BLaER1 treated with 17β-estradiol and CSF1 and Interleukin-3, amounts not matched to agents 10 nM and 100 nM (cell line): ENCODE measurements at regions not wholly inside any gene's neighbourhood (a gene's known extent, or its start where the extent isn't known, plus 50 kb on each side); places are given as distances from the start of the nearest gene placed in this dataset.

Experiments
- H3K27ac ChIP-seq, 11 experiments: shearing (Covaris generic); formaldehyde crosslinking; 2 replicates each; pipeline ENCODE4 v1.8.1; 2022
- H3K27me3 ChIP-seq, 11 experiments: shearing (Covaris generic); formaldehyde crosslinking; 2 replicates each; pipeline ENCODE4 v1.8.1; 2022
- H3K36me3 ChIP-seq, 11 experiments: shearing (Covaris generic); formaldehyde crosslinking; 2 replicates each; pipeline ENCODE4 v1.8.1; 2022
- H3K4me1 ChIP-seq, 10 experiments: shearing (Covaris generic); formaldehyde crosslinking; 2 replicates each; pipeline ENCODE4 v1.8.1; 2022
- H3K4me2 ChIP-seq, 11 experiments: shearing (Covaris generic); formaldehyde crosslinking; 2 replicates each; pipeline ENCODE4 v1.8.1; 2022
- H3K4me3 ChIP-seq, 10 experiments: shearing (Covaris generic); formaldehyde crosslinking; 2 replicates each; pipeline ENCODE4 v1.8.1; 2022
- H3K9ac ChIP-seq, 11 experiments: shearing (Covaris generic); formaldehyde crosslinking; 2 replicates each; pipeline ENCODE4 v1.8.1; 2022
- H3K9me3 ChIP-seq, 11 experiments: shearing (Covaris generic); formaldehyde crosslinking; replicated peaks in 1 of 11; 2 replicates each; pipeline ENCODE4 v1.8.1; 2022
- H4K20me1 ChIP-seq, 11 experiments: shearing (Covaris generic); formaldehyde crosslinking; 2 replicates each; pipeline ENCODE4 v1.8.1; 2022
- Cebpa-rat ChIP-seq, 11 experiments: shearing (Covaris generic); IDR thresholded peaks; 2 replicates each; pipeline ENCODE4 v1.8.1; 2022

GRCh38 chr5:89435347-89435746, 552.4 kb upstream of the MEF2C start:
- H3K4me2 ChIP-seq = no peak overlapping the region
- peaks cover 0 to 11% (median 0%) of the 10 kb centered on the region in 10 experiments; a peak in 4 of 20 replicates for H3K4me1 ChIP-seq
- no peak overlapping the region for H3K9ac ChIP-seq
- H3K27me3 ChIP-seq = no peaks in the 10 kb centered on the region
- H3K36me3 ChIP-seq = no peaks in the 10 kb centered on the region
- no peaks in the 10 kb centered on the region for H4K20me1 ChIP-seq
- no peak overlapping the region for H3K27ac ChIP-seq
- TF ChIP-seq Cebpa-rat (IDR thresholded peaks at IDR 0.05) = no peak
- no peak overlapping the region for H3K4me3 ChIP-seq
- H3K9me3 ChIP-seq = no peaks in the 10 kb centered on the region

GRCh38 chr5:89428624-89429023, 545.6 kb upstream of the MEF2C start:
- no peak for TF ChIP-seq Cebpa-rat (IDR thresholded peaks at IDR 0.05)
- no peak overlapping the region for H3K4me2 ChIP-seq
- peaks cover 0 to 11% (median 0%) of the 10 kb centered on the region in 11 experiments; a peak in 8 of 22 replicates for H3K9me3 ChIP-seq
- H3K36me3 ChIP-seq = no peaks in the 10 kb centered on the region; a peak in 1 of 22 replicates
- H3K27me3 ChIP-seq = no peaks in the 10 kb centered on the region
- H3K9ac ChIP-seq = no peak overlapping the region
- no peak overlapping the region for H3K27ac ChIP-seq
- no peaks in the 10 kb centered on the region for H4K20me1 ChIP-seq
- H3K4me1 ChIP-seq = peaks cover 0 to 5% (median 0%) of the 10 kb centered on the region in 10 experiments; a peak in 2 of 20 replicates
- H3K4me3 ChIP-seq = no peak overlapping the region

GRCh38 chr5:89425062-89425461, 542.1 kb upstream of the MEF2C start:
- Histone ChIP-seq H3K27ac (no peak overlapping the region), H3K4me3 (no peak overlapping the region), H3K4me1 (peaks cover 0 to 19% (median 2%) of the 10 kb centered on the region in 10 experiments; a peak in 10 of 20 replicates), H3K36me3 (peaks cover 0 to 12% (median 0%) of the 10 kb centered on the region in 11 experiments; a peak in 3 of 22 replicates), H3K4me2 (no peak overlapping the region), H4K20me1 (no peaks in the 10 kb centered on the region), H3K9ac (no peak overlapping the region), H3K9me3 (peaks cover 0 to 24% (median 0%) of the 10 kb centered on the region in 11 experiments; a peak in 10 of 22 replicates), H3K27me3 (no peaks in the 10 kb centered on the region)
- TF ChIP-seq Cebpa-rat (IDR thresholded peaks at IDR 0.05) = no peak

- Histone ChIP-seq H3K9ac (peak overlapping the region in 1 of 11 experiments; percentile 28; a peak in 1 of 22 replicates), H3K27ac (peak overlapping the region in 4 of 11 experiments; percentile 32 to 78 (median 60); a peak in 7 of 22 replicates), H3K27me3 (no peaks in the 10 kb centered on the region), H3K4me1 (peaks cover 0 to 54% (median 12%) of the 10 kb centered on the region in 10 experiments; a peak in 11 of 20 replicates), H3K36me3 (peaks cover 0 to 12% (median 0%) of the 10 kb centered on the region in 11 experiments; a peak in 3 of 22 replicates), H4K20me1 (no peaks in the 10 kb centered on the region), H3K9me3 (peaks cover 0 to 65% (median 0%) of the 10 kb centered on the region in 11 experiments; a peak in 11 of 22 replicates), H3K4me3 (no peak overlapping the region), H3K4me2 (peak overlapping the region in 5 of 11 experiments; percentile 29 to 75 (median 56); a peak in 10 of 22 replicates)
- TF ChIP-seq Cebpa-rat (IDR thresholded peaks at IDR 0.05) = no peak
These were observed 538.1 kb upstream of the MEF2C start for GRCh38 chr5:89421035-89421434.

- no peak for TF ChIP-seq Cebpa-rat (IDR thresholded peaks at IDR 0.05)
- Histone ChIP-seq H3K9ac (peak overlapping the region in 1 of 11 experiments; percentile 51; a peak in 2 of 22 replicates), H3K4me3 (no peak overlapping the region; a peak in 1 of 20 replicates), H4K20me1 (no peaks in the 10 kb centered on the region), H3K27ac (peak overlapping the region in 9 of 11 experiments; percentile 17 to 78 (median 56); a peak in 15 of 22 replicates), H3K4me2 (peak overlapping the region in 6 of 11 experiments; percentile 29 to 75 (median 47); a peak in 9 of 22 replicates), H3K4me1 (peaks cover 0 to 54% (median 12%) of the 10 kb centered on the region in 10 experiments; a peak in 11 of 20 replicates), H3K36me3 (peaks cover 0 to 12% (median 0%) of the 10 kb centered on the region in 11 experiments; a peak in 3 of 22 replicates), H3K27me3 (no peaks in the 10 kb centered on the region), H3K9me3 (peaks cover 0 to 63% (median 0%) of the 10 kb centered on the region in 11 experiments; a peak in 11 of 22 replicates)
These were observed 535.6 kb upstream of the MEF2C start for GRCh38 chr5:89418407-89419085.

- peaks cover 0 to 57% (median 0%) of the 10 kb centered on the region in 11 experiments; a peak in 10 of 22 replicates for H3K9me3 ChIP-seq
- TF ChIP-seq Cebpa-rat (IDR thresholded peaks at IDR 0.05) = no peak
These were observed 535.0 kb upstream of the MEF2C start for GRCh38 chr5:89417990-89418389.

GRCh38 chr5:89417515-89417914, 534.5 kb upstream of the MEF2C start:
- no peak for TF ChIP-seq Cebpa-rat (IDR thresholded peaks at IDR 0.05)
- H4K20me1 ChIP-seq = no peaks in the 10 kb centered on the region
- H3K27me3 ChIP-seq = no peaks in the 10 kb centered on the region
- no peak overlapping the region for H3K9ac ChIP-seq
- H3K36me3 ChIP-seq = peaks cover 0 to 3% (median 0%) of the 10 kb centered on the region in 11 experiments; a peak in 1 of 22 replicates
- H3K4me3 ChIP-seq = peak overlapping the region in 1 of 10 experiments; percentile 17; a peak in 1 of 20 replicates
- peaks cover 0 to 52% (median 0%) of the 10 kb centered on the region in 11 experiments; a peak in 10 of 22 replicates for H3K9me3 ChIP-seq
- H3K27ac ChIP-seq = peak overlapping the region in 5 of 11 experiments; percentile 49 to 78 (median 74); a peak in 8 of 22 replicates
- H3K4me1 ChIP-seq = peaks cover 0 to 54% (median 12%) of the 10 kb centered on the region in 10 experiments; a peak in 11 of 20 replicates
- peak overlapping the region in 2 of 11 experiments; percentile 60 to 75; a peak in 4 of 22 replicates for H3K4me2 ChIP-seq

More at GRCh38 chr5:89417990-89418389, 535.0 kb upstream of the MEF2C start:
- Histone ChIP-seq H3K4me3 (peak overlapping the region in 1 of 10 experiments; percentile 17; a peak in 1 of 20 replicates), H4K20me1 (no peaks in the 10 kb centered on the region), H3K9ac (0 out of 22 replicates have a peak overlapping the region, but pooled peaks of 1 of the 11 experiments have one; percentile 51), H3K27ac (peak overlapping the region in 7 of 11 experiments; percentile 20 to 78 (median 71); a peak in 14 of 22 replicates), H3K4me2 (peak overlapping the region in 4 of 11 experiments; percentile 40 to 75 (median 52); a peak in 8 of 22 replicates), H3K27me3 (no peaks in the 10 kb centered on the region), H3K36me3 (peaks cover 0 to 7% (median 0%) of the 10 kb centered on the region in 11 experiments; a peak in 3 of 22 replicates), H3K4me1 (peaks cover 0 to 54% (median 12%) of the 10 kb centered on the region in 10 experiments; a peak in 11 of 20 replicates)

GRCh38 chr5:89411891-89412290, 528.9 kb upstream of the MEF2C start:
- no peak overlapping the region for H3K27ac ChIP-seq
- H3K4me2 ChIP-seq = no peak overlapping the region
- H3K4me1 ChIP-seq = peaks cover 0 to 5% (median 0%) of the 10 kb centered on the region in 10 experiments; a peak in 2 of 20 replicates
- TF ChIP-seq Cebpa-rat (IDR thresholded peaks at IDR 0.05) = no peak
- H3K27me3 ChIP-seq = no peaks in the 10 kb centered on the region
- H3K36me3 ChIP-seq = no peaks in the 10 kb centered on the region
- H3K9ac ChIP-seq = no peak overlapping the region
- no peak overlapping the region for H3K4me3 ChIP-seq
- no peaks in the 10 kb centered on the region for H4K20me1 ChIP-seq
- H3K9me3 ChIP-seq = peaks cover 0 to 17% (median 0%) of the 10 kb centered on the region in 11 experiments; a peak in 6 of 22 replicates
